ENCODE measurements at regions not wholly inside any gene's neighbourhood (a gene's known extent, or its start where the extent isn't known, plus 50 kb on each side); places are given as distances from the start of the nearest gene placed in this dataset.

DNA sequence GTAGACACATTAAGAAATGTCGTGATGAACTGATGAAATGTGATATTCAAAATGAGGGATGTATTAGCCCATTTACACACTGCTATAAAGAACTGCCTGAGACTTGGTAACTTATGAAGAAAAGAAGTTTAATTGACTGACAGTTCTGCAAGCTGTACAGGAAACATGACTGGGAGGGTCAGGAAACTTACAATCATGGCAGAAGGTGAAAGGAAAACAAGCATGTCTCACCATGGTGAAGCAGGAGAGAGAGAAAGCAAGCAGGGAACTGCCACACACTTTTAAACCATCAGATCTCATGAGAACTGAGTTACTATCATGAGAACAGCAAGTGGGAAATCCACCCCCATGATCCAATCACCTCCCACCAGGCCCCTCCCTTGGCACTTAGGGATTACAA is 1010.8 kb upstream of the CELF4 start:
- Histone ChIP-seq H2AFZ (ENCODE audit: low read depth, low read length) (no peak overlapping the region), H3K9me1 (replicated peaks; ENCODE audit: control insufficient read depth, extremely low read depth, insufficient read depth, low read length) (no peaks in the 10 kb centered on the region), H3K36me3 (ENCODE audit: control insufficient read depth in 2 of 2, extremely low read depth in 1 of 2, insufficient read depth in 2 of 2, low read length in 2 of 2) (no peaks in the 10 kb centered on the region), H3K9me3 (replicated peaks; ENCODE audit: control insufficient read depth, insufficient read depth, low read length) (peaks cover 8% of the 10 kb centered on the region), H3K27ac (ENCODE audit: insufficient read depth, low read depth, low read length) (no peak overlapping the region), H3K4me2 (ENCODE audit: insufficient read depth, low read length) (no peak overlapping the region), H3K79me2 (ENCODE audit: control insufficient read depth, insufficient read depth, low read length) (no peaks in the 10 kb centered on the region), H3K27me3 (ENCODE audit: control insufficient read depth in 2 of 2, insufficient read depth in 2 of 2, low read length in 2 of 2) (no peaks in the 10 kb centered on the region), H4K20me1 (replicated peaks; ENCODE audit: control insufficient read depth, extremely low read depth, insufficient read depth, low read length) (no peaks in the 10 kb centered on the region), H3K4me3 (replicated peaks in 1 of 3; ENCODE audit: insufficient read depth in 1 of 3, low read depth in 1 of 3, low read length in 3 of 3) (no peak overlapping the region), H3K9ac (replicated peaks; ENCODE audit: extremely low read depth, insufficient read depth, low read length) (no peak overlapping the region), H3K4me1 (ENCODE audit: control insufficient read depth, extremely low read depth, insufficient read depth, low read length) (no peaks in the 10 kb centered on the region)
- CTCF ChIA-PET = no interaction called here
- DNase-seq (ENCODE audit: low read depth, low spot score) = no peak
- no TSS peak for BruUV-seq (replicated peaks)
- dilution Hi-C loops (cut with MboI; ENCODE audit: extremely low pct_ligation_motif_present, low sequenced_read_pairs) = no loop called here
- TF ChIP-seq, protein P1, sequence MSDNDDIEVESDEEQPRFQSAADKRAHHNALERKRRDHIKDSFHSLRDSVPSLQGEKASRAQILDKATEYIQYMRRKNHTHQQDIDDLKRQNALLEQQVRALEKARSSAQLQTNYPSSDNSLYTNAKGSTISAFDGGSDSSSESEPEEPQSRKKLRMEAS (IDR thresholded peaks at IDR 0.05; ENCODE audit: insufficient read depth, insufficient read length) = no peak
- no peak for TF ChIP-seq MYC (IDR thresholded peaks at IDR 0.05; ENCODE audit: low read depth, low read length)
- no peak for TF ChIP-seq POLR2A (IDR thresholded peaks at IDR 0.05; ENCODE audit: low read depth, low read length)
- TF ChIP-seq JUN (IDR thresholded peaks at IDR 0.05; ENCODE audit: borderline replicate concordance, insufficient read depth, insufficient read length, low read depth) = no peak
- no peak for TF ChIP-seq FOS (IDR thresholded peaks at IDR 0.05; ENCODE audit: borderline replicate concordance, insufficient read depth, low read length)
- TF ChIP-seq GATA2 (IDR thresholded peaks at IDR 0.05; ENCODE audit: insufficient read depth, insufficient read length, low read depth, low read length) = no peak
- TF ChIP-seq EZH2 (IDR thresholded peaks at IDR 0.05; ENCODE audit: borderline replicate concordance, low read depth, low read length, severe bottlenecking) = no peak
- TF ChIP-seq POLR2AphosphoS5 (IDR thresholded peaks at IDR 0.05; ENCODE audit: insufficient read depth, low read depth, low read length) = no peak
- TF ChIP-seq, protein P2, sequence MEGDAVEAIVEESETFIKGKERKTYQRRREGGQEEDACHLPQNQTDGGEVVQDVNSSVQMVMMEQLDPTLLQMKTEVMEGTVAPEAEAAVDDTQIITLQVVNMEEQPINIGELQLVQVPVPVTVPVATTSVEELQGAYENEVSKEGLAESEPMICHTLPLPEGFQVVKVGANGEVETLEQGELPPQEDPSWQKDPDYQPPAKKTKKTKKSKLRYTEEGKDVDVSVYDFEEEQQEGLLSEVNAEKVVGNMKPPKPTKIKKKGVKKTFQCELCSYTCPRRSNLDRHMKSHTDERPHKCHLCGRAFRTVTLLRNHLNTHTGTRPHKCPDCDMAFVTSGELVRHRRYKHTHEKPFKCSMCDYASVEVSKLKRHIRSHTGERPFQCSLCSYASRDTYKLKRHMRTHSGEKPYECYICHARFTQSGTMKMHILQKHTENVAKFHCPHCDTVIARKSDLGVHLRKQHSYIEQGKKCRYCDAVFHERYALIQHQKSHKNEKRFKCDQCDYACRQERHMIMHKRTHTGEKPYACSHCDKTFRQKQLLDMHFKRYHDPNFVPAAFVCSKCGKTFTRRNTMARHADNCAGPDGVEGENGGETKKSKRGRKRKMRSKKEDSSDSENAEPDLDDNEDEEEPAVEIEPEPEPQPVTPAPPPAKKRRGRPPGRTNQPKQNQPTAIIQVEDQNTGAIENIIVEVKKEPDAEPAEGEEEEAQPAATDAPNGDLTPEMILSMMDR (IDR thresholded peaks at IDR 0.05; ENCODE audit: extremely low read depth in 1 of 2, insufficient read depth in 1 of 2, low read depth in 1 of 2, low read length in 2 of 2) = no peak
- FAIRE-seq = no peak
- POLR2A ChIA-PET = no interaction called here
- intact Hi-C loops (cut with micrococcal nuclease) = no loop called here

Data from endothelial cell of umbilical vein (primary cell).